ENCODE measurements at regions not wholly inside any gene's neighbourhood (a gene's known extent, or its start where the extent isn't known, plus 50 kb on each side); places are given as distances from the start of the nearest gene placed in this dataset.

GRCh38 chr14:36245223-36245622 lies 68.7 kb upstream of the PTCSC3 start:
- no peak overlapping the region for H3K27ac ChIP-seq
- peaks cover 33% of the 10 kb centered on the region for H3K27me3 ChIP-seq (ENCODE audit: insufficient read depth, low read depth, severe bottlenecking)
- H3K36me3 ChIP-seq = no peaks in the 10 kb centered on the region
- no peak overlapping the region for H3K4me3 ChIP-seq (ENCODE audit: low read depth, low read length)
- no peak for DNase-seq
- H3K9me3 ChIP-seq (ENCODE audit: severe bottlenecking) = no peaks in the 10 kb centered on the region
- no peak for TF ChIP-seq CTCF (IDR thresholded peaks at IDR 0.05; ENCODE audit: low read depth, low read length)

- Histone ChIP-seq H3K4me3 (ENCODE audit: low read depth, low read length) (no peak overlapping the region), H3K27me3 (ENCODE audit: insufficient read depth, low read depth, severe bottlenecking) (peaks cover 43% of the 10 kb centered on the region), H3K9me3 (ENCODE audit: severe bottlenecking) (no peaks in the 10 kb centered on the region), H3K36me3 (no peaks in the 10 kb centered on the region), H3K27ac (no peak overlapping the region)
- no peak for TF ChIP-seq CTCF (IDR thresholded peaks at IDR 0.05; ENCODE audit: low read depth, low read length)
- no peak for DNase-seq
These were observed 66.7 kb upstream of the PTCSC3 start for GRCh38 chr14:36243183-36243582.

GRCh38 chr14:36241183-36241582 lies 64.7 kb upstream of the PTCSC3 start:
- no peaks in the 10 kb centered on the region for H3K36me3 ChIP-seq
- no peaks in the 10 kb centered on the region for H3K9me3 ChIP-seq (ENCODE audit: severe bottlenecking)
- no peak for DNase-seq
- H3K27ac ChIP-seq = no peak overlapping the region
- H3K4me3 ChIP-seq (ENCODE audit: low read depth, low read length) = no peak overlapping the region
- TF ChIP-seq CTCF (IDR thresholded peaks at IDR 0.05; ENCODE audit: low read depth, low read length) = no peak
- peaks cover 57% of the 10 kb centered on the region for H3K27me3 ChIP-seq (ENCODE audit: insufficient read depth, low read depth, severe bottlenecking)

GRCh38 chr14:36238666-36239363 lies 62.3 kb upstream of the PTCSC3 start:
- TF ChIP-seq CTCF (IDR thresholded peaks at IDR 0.05; ENCODE audit: low read depth, low read length) = no peak
- no peak overlapping the region for H3K4me3 ChIP-seq (ENCODE audit: low read depth, low read length)
- H3K27ac ChIP-seq = no peak overlapping the region
- H3K36me3 ChIP-seq = no peaks in the 10 kb centered on the region
- no peaks in the 10 kb centered on the region for H3K9me3 ChIP-seq (ENCODE audit: severe bottlenecking)
- peaks cover 65% of the 10 kb centered on the region for H3K27me3 ChIP-seq (ENCODE audit: insufficient read depth, low read depth, severe bottlenecking)
- DNase-seq = no peak

GRCh38 chr14:36233217-36233616 lies 56.7 kb upstream of the PTCSC3 start:
- TF ChIP-seq CTCF (IDR thresholded peaks at IDR 0.05; ENCODE audit: low read depth, low read length) = no peak
- no peak for DNase-seq
- no peaks in the 10 kb centered on the region for H3K9me3 ChIP-seq (ENCODE audit: severe bottlenecking)
- no peak overlapping the region for H3K27ac ChIP-seq
- peaks cover 64% of the 10 kb centered on the region for H3K27me3 ChIP-seq (ENCODE audit: insufficient read depth, low read depth, severe bottlenecking)
- H3K4me3 ChIP-seq (ENCODE audit: low read depth, low read length) = no peak overlapping the region
- H3K36me3 ChIP-seq = no peaks in the 10 kb centered on the region

- H3K27ac ChIP-seq = no peak overlapping the region
- H3K9me3 ChIP-seq (ENCODE audit: severe bottlenecking) = no peaks in the 10 kb centered on the region
- H3K36me3 ChIP-seq = no peaks in the 10 kb centered on the region
- no peak overlapping the region for H3K4me3 ChIP-seq (ENCODE audit: low read depth, low read length)
- DNase-seq = no peak
- peaks cover 64% of the 10 kb centered on the region for H3K27me3 ChIP-seq (ENCODE audit: insufficient read depth, low read depth, severe bottlenecking)
- TF ChIP-seq CTCF (IDR thresholded peaks at IDR 0.05; ENCODE audit: low read depth, low read length) = no peak
These were observed 52.7 kb upstream of the PTCSC3 start for GRCh38 chr14:36229262-36229661.
